ENCODE measurements at regions not wholly inside any gene's neighbourhood (a gene's known extent, or its start where the extent isn't known, plus 50 kb on each side); places are given as distances from the start of the nearest gene placed in this dataset.
"Not testable (repeated sequence)": the region's sequence is repeated elsewhere in the genome, so short reads cannot be mapped to it uniquely, and the experiment has no call there.

DNA sequence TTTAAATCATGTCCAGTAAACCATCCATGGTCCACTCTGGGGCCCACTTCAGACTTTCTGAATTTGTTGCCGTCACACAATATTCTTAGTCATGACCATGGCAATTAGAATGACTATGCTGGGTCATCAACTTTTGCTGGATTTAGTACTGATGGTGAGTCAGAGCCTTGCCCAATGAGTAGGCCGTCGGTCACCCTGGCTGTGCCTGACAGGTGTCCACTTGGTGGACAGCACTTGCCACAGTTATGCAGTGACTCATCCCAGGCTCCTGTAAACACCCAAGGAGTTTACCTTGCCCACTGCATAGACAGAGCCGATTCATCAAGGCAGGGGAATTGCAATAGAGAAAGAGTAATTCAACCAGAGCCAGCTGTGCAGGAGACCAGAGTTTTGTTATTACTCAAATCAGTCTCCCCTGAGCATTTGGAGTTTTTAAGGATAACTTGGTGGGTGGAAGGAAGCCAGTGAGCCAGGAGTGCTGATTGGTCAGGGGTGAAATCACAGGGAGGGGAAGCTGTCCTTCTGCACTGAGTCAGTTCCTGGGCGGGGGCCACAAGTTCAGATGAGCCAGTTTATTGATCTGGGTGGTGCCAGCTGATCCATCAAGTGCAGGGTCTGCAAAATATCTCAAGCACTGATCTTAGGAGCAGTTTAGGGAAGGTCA lies 333.8 kb downstream of the PTPRU start:
- peak; percentile 92 for DNase-seq (ENCODE audit: low read depth)

DNA sequence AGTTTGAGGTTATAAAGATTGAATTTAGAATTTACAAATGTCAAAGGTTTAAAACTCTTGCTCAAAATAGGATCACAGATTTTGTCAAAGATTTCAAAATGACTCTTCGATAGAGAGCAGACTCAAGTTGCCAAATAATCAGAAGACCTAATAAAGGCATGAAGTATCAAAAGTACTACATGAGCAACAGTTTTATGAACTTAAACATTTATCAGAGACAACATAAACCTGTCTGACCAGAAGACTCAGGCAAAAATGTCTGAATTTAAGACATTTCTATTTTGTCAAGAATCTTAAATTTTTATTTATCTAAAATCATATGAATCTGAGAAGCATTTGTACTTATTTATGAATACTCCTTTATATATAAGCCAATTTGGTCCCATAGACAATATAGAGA lies 330.9 kb downstream of the PTPRU start:
- no peak for DNase-seq (ENCODE audit: low read depth)

DNA sequence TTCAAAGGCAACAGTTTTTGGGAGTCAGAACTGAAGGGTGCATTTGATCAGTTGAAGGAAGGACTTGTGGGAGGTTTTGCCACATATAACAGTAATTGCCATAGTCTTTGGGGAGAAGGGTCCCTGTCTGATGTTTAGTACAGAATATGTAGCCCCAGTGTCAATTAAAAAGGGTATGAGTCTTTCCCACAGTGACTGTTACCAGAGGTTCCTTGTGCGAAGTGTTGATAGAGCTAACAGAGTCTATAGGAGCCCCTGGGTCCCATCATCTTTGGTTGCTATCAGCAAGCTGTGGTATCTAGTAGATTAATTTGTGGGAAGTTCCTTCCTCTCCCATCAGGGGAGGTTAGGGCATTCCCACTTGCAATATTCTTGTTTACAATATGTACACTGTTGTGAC lies 329.2 kb downstream of the PTPRU start:
- DNase-seq (ENCODE audit: low read depth) = no peak

DNA sequence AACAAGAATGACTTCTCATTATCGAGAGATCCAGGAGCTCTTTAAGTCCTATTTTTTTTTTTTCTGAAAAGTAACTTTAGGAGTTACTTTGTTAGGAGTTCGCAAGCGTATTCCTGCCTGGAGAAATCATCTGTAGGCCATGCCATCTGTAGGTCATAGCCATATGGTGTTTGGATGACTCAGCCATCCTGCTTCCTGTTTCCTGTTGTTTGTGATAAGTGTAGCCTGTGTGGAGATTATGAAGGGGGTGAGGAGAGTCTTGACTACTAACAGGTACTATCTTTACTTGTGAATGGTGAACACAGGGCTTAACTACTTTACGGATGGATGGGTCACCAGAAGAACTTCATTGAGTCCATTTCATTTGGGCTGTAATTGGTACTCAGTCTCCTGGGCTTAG lies 327.2 kb downstream of the PTPRU start:
- no peak for DNase-seq (ENCODE audit: low read depth)

DNA sequence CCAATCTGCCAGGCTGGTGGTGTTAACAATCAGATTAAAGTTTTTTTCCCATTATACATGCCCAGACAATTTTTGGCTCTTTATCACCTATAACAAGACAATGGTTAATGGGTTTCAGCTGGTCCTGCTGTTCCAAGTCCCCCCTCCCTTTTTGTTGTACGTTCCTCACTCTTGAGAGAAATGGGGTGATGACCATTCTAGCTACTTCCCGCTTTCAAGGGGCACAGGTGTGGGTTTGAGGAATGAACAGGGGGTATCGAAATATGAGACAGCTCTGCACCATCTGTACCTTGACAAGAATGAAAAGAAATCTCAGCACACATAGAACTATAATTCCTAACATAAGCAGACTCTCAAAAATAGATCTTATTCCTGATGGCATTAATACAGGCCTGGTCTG lies 326.8 kb downstream of the PTPRU start:
- no peak for DNase-seq (ENCODE audit: low read depth)

DNA sequence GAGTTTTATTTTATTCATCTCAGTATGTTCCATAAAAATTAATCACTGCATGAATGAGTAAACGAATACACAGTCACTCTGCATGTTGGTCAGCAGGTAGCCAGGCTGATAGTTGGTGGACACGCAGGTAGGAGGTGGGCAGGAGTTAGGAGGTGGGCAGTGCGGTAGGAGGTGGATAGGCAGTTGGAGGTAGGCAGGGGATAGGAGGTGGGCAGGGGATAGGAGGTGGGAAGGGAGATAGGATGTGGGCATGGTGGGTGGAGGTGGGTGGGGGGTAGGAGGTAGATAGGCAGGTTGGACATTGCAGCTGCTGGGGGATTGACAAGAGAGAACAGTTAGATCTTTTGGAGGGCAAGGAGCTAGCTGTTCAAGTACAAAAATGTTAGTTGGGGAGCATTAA lies 322.7 kb downstream of the PTPRU start:
- DNase-seq (ENCODE audit: low read depth) = no peak

DNA sequence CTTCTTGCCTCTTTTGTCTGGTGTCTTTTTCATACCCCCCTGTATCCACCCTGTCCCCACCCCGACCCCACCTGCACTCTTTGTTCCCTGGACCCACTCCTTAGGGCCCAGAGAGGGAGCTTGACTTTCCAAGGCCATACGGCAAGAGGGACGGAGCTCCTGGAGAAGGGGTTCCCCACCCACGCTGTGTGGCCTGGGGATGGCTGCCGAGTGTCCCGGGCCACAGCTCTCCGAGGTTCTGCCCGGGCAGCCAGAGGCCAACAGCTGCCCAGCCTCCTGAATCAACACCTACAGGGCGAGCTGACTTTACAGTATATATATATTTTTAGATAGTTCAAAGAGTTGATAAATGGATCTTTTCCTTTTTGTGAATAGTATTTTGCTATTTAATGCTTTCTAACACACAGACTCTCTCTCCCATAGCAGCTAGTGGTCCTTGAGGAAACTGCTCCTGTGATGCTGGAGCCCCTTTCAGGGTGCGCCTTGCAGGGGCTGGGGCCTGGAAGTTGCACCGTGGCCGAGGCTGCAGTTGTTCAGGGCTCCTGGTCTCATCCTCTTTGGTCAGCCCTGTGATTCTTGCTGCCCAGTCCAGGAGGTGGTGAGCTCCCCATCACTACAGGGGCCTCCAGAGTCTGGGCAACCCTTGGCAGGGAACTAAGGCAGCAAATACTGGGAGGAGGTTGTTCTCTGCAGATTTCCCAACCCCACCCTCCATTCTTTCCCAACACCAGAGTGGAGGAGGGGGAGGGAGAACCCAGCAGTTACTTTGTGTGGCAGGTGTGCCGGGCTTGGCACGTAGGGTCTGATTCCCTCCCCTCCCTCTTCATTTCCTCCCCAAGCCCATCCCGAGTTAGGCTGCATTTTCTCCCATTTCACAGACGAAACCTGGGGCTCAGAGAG lies 321.6 kb downstream of the PTPRU start:
- DNase-seq (ENCODE audit: low read depth) = no peak

DNA sequence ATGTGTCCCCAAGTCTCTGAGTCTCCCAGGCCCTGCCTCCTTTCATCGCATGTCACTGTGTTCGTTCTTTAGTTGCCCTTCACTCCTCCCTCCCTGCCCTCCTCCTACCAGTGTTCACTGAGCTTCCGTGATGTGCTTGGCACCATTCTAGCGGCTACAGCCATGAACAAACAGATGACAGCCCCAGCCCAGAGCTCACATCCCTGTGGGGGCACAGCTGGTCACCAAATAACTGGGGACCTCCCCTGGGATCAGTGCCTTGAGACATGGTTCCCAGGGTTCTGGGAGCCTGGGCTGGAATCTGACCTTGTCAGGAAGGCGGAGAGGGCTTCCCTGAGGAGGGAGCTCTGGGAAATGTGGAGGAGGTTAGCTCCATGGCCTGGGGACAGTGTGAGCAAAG lies 320.7 kb downstream of the PTPRU start:
- DNase-seq (ENCODE audit: low read depth) = no peak

DNA sequence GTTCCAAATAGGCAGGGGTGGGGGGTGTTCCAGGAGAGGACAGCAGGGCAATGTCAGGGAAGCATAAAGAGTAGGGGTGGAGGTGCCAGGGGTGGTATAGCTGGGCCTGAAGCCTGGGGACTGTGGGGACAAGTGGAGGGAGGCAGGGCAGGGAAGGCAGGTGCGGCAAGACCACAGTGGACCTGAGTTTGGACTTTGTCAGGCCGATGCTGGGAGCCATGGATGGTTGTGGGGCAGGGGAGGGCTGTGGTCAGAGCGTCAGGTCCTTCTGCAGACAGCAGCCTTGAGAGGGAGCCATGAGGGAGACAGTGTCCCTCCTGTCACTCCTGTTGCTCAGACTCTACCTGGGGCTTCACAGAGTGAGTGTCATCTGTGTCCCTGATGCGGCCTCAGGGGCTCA lies 320.3 kb downstream of the PTPRU start:
- DNase-seq (ENCODE audit: low read depth) = peak; percentile 5

DNA sequence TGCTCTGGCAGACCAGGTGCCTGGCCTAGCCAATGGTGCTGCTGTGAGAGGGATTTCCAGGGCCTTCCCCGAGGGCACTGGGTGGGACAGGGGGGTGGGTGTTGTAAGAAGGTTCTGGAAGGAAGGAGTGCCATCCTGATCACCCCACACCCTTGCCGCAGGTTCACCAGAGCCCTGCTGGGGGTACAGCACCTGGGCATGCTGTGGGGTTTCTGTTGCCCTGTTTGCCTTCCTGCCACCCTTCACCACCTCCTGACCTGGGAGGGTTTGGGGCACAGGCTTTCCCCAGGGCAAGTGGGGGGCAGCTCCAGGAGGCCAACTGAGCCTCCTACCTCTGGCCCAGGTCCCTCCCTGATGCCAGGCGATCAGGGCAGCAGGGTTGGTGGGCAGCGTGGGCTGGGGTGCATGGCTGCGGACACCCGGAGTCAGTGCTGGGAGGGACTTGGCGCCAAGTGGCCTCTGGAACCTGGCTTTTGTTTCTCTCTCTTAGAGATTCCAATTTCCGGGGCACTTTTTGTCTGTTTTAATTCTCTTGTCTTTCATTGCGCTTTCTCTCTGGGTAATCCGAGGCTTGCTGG lies 318.8 kb downstream of the PTPRU start:
- DNase-seq (ENCODE audit: low read depth) = no peak

DNA sequence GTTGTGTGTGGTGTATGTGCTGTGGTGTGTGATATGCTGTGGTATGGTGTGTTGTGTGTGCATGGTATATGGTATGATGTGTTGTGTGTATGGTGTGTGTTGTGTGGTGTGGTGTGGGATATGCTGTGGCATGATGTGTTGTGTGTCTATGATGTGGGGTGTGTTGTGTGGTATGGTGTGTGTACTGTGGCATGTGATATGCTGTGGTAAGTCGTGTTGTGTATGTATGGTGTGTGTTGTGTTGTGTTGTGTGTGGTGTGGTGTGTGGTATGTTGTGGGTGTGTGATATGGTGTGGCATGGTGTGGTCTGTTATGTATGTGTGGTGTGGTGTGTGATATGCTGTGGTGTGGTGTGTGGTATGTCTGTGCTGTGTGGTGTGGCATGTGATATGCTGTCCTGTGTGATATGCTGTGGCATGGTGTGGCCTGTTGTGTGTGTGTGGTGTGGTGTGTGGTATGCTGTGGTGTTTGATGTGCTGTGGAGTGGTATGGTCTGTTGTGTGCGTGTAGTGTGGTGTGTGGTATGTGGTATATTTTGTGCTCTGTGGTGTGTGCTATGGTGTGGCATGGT lies 318.0 kb downstream of the PTPRU start:
- DNase-seq (ENCODE audit: low read depth) = no peak

DNA sequence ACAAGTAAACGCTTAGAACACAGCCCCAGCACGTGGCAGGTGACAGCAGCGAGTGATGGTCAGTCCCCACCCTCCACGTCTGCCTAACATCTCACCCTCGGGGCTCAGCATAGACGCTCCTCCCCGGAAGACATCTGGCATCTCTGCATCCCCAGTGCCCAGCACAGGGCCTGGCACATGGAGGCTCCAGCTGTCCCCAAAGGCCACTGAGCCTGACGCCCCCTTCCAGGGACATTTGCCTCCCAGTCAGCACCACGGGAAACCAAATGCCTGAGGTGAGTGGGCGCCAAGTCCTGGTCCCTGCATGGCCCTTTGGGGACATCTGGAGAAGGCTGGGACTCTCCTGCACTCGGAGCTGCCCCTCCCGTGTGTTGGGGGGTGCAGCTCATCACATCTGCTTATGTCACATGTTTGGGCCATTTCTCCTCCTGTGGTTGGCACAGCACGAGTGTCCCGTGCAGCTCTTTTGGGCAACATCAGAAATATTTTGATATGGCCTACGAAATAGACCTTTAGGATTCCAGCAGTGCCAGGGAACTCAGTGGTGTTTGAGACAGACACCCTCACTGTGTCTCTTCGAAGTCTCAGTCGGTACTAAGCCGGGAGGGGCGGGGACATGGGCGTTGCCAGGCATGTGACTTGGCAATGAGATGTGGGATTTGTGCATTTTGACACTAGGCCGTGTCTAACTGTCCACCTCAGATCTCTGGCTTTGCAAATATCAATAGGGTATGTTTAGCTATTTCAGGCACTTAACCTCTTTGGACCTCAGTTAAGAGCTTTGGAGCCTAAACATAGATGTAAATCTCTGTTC lies 315.0 kb downstream of the PTPRU start:
- DNase-seq (ENCODE audit: low read depth) = no peak

DNA sequence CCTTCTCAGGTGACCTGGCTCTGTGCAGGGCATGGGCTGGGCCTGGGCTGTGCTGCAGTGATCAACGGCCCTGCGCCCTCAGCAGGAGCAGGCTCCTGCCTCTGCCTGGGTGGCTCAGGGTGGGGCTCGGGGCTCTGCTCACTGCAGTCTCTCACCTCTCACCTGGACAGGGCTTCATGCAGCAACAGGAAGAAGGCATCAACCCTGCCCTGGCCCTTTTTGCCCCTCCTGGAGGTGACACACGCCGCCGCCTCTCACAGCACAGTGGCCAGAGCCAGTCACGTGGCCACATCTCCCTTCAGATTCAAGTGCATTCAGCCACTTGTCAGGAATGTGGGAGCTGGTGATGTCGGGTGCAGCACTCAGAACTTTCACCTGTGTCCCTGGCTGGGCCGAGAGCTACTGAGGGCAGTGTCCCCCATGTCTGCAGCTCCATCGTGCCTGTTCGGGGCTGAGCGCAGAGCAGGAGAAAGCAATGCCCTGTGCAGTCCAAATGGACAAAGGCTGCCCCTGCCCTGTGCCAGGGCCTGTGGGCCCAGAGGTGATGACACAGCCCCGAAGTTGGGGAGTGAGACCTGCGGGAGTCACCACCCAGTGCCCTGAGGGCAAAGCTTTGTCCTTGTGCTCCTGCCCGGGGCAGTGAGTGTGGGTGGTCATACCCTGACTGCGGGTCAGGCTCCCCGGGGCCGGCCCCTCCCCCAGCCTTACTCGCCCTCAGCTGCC lies 314.0 kb downstream of the PTPRU start:
- DNase-seq (ENCODE audit: low read depth) = no peak

DNA sequence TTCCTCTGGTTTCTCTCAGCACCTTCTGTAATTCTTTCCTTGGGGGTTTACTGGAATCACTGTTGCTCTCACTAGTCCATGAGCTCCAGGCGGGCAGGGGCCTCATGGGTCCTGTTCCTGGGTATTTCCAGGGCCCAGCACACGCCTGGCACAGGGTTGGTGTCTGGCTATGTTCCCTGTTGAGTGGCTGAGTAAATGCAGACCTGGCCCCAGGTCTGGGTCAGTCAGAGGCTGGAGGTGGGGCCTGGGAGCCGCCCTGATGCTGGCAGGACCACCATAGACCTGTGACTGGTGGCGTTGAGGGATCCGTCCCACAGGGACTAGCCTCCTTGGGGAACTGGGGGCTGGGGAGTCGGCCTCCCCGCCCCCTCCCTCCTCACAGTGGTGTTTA lies 313.4 kb downstream of the PTPRU start:
- DNase-seq (ENCODE audit: low read depth) = not testable (repeated sequence)

DNA sequence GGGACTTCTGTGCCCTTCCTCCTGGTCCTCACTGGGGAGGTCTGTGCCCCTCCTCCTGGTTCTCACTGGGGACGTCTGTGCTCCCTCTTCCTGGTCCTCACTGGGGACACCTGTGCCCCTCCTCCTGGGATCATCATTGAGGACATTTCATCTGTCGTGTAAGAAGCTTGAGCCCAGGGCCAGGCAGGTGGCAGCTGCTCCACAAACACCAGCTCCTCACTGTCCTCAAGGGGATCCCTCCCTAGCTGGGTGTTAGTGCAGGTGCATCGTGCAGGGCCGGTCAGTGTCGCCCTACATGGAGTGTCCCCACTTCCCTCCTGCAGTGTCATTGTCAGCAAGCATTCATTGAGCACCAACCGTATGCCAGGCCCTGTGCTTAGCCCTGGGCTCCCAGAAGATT lies 312.7 kb downstream of the PTPRU start:
- DNase-seq (ENCODE audit: low read depth) = no peak

DNA sequence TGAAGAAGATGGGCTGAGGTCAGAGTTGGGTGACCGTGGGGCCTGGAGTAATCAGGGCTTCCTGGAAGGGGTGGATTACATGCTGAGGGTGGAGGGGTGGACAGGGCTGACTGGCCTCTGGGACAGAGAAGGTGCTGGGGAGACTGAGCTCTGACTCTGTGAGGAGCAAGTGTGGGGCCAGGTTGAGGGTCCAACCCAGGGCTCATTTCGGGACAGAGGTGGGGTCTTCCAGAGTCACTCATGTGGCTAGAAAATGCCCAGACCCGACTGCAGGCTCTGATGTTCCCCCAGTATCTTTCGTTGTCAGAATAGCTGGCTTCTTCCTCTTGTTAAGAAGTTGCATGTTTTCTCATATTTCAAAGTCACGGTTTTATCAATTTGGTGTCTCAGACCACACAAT lies 311.8 kb downstream of the PTPRU start:
- no peak for DNase-seq (ENCODE audit: low read depth)

DNA sequence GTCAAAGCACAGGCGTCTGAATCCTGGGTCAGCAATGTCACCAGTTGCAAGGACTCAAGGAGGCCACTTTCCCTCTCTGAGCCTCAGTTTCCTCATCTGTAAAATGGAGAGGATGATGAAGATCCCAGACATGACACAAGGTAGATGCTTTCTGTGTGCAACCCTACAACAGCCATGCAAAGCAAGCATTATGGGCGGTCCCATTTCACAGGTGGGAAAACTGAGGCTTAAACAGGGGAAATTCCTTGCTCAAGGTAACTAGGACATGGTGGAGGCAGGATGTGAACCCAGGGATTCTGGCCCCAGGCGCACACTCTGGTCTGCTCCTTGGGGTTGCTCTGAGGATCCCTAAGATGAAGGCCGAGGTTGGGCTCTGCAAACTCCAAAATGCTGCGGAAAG lies 311.0 kb downstream of the PTPRU start:
- no peak for DNase-seq (ENCODE audit: low read depth)

DNA sequence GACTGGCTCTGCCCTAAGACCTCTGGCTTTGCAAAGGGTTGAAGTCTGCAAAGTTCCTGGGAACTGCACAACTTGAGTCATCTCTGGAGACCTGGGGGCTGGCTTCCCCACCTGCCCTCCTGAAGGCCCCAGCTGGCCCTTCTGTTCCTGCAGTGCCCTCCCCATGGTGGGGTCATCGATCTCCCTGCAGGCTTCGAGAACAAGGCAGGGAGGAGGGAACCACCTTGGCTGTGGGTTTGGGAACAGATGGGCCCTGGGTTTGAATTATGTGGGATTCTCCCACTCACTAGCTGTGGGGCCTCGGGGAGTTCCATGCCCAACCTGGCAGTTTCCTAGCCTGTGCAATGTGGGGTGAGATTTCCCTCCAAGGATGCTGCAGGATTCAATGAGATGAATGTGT lies 310.2 kb downstream of the PTPRU start:
- DNase-seq (ENCODE audit: low read depth) = no peak

DNA sequence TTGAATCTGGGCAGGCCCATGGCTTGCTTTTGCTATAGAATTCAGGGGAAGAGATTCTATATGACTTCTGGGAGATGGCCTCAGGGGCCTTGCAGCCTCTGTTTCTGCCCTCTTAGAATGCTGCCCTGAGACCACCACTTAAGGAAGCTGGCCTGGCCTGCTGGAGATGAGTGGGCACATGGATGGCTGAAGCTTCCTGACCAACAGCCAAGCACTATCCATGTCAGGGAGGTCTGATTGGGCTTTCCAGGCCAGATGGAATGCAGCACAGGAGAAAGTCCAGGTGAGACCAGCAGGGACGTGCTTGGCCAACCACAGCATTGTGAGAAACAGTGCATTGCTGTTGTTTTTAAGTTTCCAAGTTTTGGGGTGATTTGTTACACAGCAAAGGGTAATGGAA lies 308.1 kb downstream of the PTPRU start:
- no peak for DNase-seq (ENCODE audit: low read depth)

DNA sequence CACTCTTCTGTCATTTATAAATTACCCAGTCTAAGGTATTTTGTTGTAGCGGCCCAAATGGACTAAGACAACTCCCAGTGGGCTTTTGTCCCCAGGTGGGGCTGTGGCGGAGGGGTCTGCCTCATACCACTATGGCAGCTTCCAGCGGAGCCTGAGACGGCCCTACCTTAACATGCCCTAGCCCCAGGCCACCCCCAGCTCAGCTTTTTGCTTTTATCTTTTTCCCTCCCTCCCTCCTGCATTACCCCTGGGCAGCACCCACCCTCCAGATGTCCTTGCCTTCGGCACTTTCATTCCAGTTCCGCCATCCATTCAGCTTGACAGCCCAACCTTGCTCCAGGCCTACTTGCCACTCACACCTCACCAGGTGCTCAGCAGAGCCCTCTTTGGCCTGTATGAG lies 307.3 kb downstream of the PTPRU start:
- DNase-seq (ENCODE audit: low read depth) = no peak

DNA sequence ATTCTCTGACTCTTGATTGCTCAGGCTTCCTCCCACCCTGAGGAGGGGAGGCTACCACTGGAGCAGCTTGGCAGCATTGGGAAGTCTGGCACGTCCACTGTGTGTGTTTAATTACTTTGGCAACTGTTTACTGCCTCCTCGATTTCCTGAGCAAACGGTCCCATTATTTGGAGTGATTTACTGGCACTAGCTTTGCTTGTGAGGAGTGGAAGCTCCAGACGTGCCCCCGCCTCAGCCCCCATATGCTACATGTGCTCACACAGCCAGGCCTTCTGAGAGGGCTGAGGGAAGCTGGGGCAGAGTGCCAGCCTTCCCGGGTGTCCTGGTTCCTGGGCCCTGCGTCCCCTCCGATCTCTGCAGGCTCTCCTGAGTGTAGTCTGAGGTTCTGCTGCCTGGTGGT lies 306.2 kb downstream of the PTPRU start:
- no peak for DNase-seq (ENCODE audit: low read depth)
